Right lobe of liver (tissue), 6 donors: ENCODE measurements at regions not wholly inside any gene's neighbourhood (a gene's known extent, or its start where the extent isn't known, plus 50 kb on each side); places are given as distances from the start of the nearest gene placed in this dataset.

Source experiments
- ATAC-seq, 4 donors: fragments of 200-7000 bp; cut with Tn5 transposase; one replicate each; pipeline ENCODE4 v1.9.1; 2020; ENCODE audit warnings: mild to moderate bottlenecking in 4 of 4, moderate library complexity in 4 of 4
- DNase-seq, 3 donors: peaks; one replicate each; pipeline ENCODE4 v3.0.0-alpha.2; 2020
- H3K27ac ChIP-seq, 3 donors: fragments of 200-600 bp; one replicate each; pipeline ENCODE4 v1.8.0; 2022
- H3K27me3 ChIP-seq, 2 donors: fragments of 200-600 bp; one replicate each; pipeline ENCODE4 v1.8.0; 2022
- H3K36me3 ChIP-seq, 4 donors: fragments of 200-600 bp; sonication (generic) in 1 of 4; one replicate each; pipeline versions ENCODE4 v1.5.1 to v1.8.0; 2017 to 2022; ENCODE audit warnings: control low read depth in 1 of 4
- H3K4me1 ChIP-seq, 4 donors: fragments of 200-600 bp; sonication (generic) in 1 of 4; one replicate each; pipeline versions ENCODE4 v1.5.1 to v1.8.0; 2017 to 2022; ENCODE audit warnings: control low read depth in 1 of 4
- H3K4me3 ChIP-seq, 3 donors: fragments of 200-600 bp; one replicate each; pipeline ENCODE4 v1.8.0; 2022
- H3K9me3 ChIP-seq, 4 donors: fragments of 200-600 bp; sonication (generic) in 1 of 4; one replicate each; pipeline versions ENCODE4 v1.5.1 to v1.8.0; 2017 to 2022; ENCODE audit warnings: control low read depth in 1 of 4
- POLR2A ChIP-seq: fragments of 450-650 bp; IDR thresholded peaks from one replicate; pipeline ENCODE4 v1.6.1; 2017; ENCODE audit warnings: antibody characterized with exemption, mild to moderate bottlenecking
- WGBS: methylation state at CpG from one replicate; pipeline ENCODE4 v1.1.6; 2018; ENCODE audit warnings: low coverage, low lambda C conversion rate; ENCODE audit not compliant: insufficient coverage; ENCODE audit errors: missing lambda C conversion rate; 5-methylcytosine and 5-hydroxymethylcytosine counted together
- intact Hi-C, 2 donors: fragments of 100-400 bp; cut with DNase I; formaldehyde crosslinking; loops; one replicate each; pipeline versions ENCODE4 v1.11.2 to v1.14.1; 2022
- TF ChIP-seq, protein P1 (sequence below), 4 donors: fragments of 200-600 bp in 3 of 4; fragments of 450-650 bp in 1 of 4; IDR thresholded peaks; one replicate each; pipeline versions ENCODE4 v1.5.1 to v1.8.0; 2016 to 2022; ENCODE audit warnings: antibody characterized with exemption in 4 of 4, mild to moderate bottlenecking in 2 of 4
- donor health status: DM: no; HTN: yes; CAD: no.
- donor health status: DM: no; HTN: no; CAD: no.
- donor health status: DM: no; HTN: no; CAD: no.
- donor health status: DM: no; HTN: yes; CAD: no.
- donor health status: DM: no; HTN: yes; CAD: no.

GRCh38 chr3:34178415-34178814 lies 380.0 kb downstream of the PDCD6IP start:
- Histone ChIP-seq H3K27me3 (no peaks in the 10 kb centered on the region), H3K4me1 (no peaks in the 10 kb centered on the region), H3K9me3 (no peaks in the 10 kb centered on the region), H3K36me3 (no peaks in the 10 kb centered on the region), H3K4me3 (no peak overlapping the region), H3K27ac (no peak overlapping the region)
- TF ChIP-seq, protein P1, sequence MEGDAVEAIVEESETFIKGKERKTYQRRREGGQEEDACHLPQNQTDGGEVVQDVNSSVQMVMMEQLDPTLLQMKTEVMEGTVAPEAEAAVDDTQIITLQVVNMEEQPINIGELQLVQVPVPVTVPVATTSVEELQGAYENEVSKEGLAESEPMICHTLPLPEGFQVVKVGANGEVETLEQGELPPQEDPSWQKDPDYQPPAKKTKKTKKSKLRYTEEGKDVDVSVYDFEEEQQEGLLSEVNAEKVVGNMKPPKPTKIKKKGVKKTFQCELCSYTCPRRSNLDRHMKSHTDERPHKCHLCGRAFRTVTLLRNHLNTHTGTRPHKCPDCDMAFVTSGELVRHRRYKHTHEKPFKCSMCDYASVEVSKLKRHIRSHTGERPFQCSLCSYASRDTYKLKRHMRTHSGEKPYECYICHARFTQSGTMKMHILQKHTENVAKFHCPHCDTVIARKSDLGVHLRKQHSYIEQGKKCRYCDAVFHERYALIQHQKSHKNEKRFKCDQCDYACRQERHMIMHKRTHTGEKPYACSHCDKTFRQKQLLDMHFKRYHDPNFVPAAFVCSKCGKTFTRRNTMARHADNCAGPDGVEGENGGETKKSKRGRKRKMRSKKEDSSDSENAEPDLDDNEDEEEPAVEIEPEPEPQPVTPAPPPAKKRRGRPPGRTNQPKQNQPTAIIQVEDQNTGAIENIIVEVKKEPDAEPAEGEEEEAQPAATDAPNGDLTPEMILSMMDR (IDR thresholded peaks at IDR 0.05), result no peak
- no peak for TF ChIP-seq POLR2A
- no peak for ATAC-seq
- 50% methylated on average over 2 of the region's 2 CpGs for WGBS
- DNase-seq, result no peak
- intact Hi-C loops, result no loop called here

DNA sequence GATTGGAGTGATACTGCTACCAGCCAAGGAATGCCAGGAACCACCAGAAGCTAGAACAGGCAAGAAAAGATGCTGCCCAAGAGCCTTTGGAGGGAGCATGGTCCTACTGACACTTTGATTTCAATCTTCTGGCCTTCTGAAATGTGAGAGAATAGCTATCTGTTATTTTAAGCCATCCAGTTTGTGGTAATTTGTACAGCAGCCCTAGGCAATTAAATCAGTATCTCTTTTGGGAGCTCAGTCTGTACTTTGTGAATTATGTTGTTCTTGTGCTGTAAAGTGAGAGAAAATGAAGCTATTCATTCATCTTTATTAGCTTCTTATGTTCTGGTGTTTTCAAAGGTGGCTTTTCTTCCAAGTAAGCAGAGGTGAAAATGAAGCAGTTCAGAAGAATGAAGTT lies 381.3 kb downstream of the PDCD6IP start:
- intact Hi-C loops, result no loop called here

GRCh38 chr3:34180532-34180931 lies 382.1 kb downstream of the PDCD6IP start:
- H3K4me3 ChIP-seq, result no peak overlapping the region
- H3K4me1 ChIP-seq, result no peaks in the 10 kb centered on the region
- H3K27ac ChIP-seq, result no peak overlapping the region
- H3K9me3 ChIP-seq, result no peaks in the 10 kb centered on the region
- ATAC-seq (no peak), DNase-seq (no peak)
- TF ChIP-seq POLR2A, result no peak
- TF ChIP-seq, protein P1 (IDR thresholded peaks at IDR 0.05), result no peak
- WGBS, result 40% methylated on average over 2 of the region's 2 CpGs
- H3K36me3 ChIP-seq, result no peaks in the 10 kb centered on the region
- no peaks in the 10 kb centered on the region for H3K27me3 ChIP-seq
- intact Hi-C loops, result no loop called here

More for the DNA sequence above, 381.3 kb downstream of the PDCD6IP start:
- no peak for TF ChIP-seq POLR2A
- TF ChIP-seq, protein P1 (IDR thresholded peaks at IDR 0.05), result no peak
- ATAC-seq (no peak), DNase-seq (no peak)
- no peak overlapping the region for H3K27ac ChIP-seq
- H3K4me3 ChIP-seq, result no peak overlapping the region
- no peaks in the 10 kb centered on the region for H3K36me3 ChIP-seq
- no peaks in the 10 kb centered on the region for H3K27me3 ChIP-seq
- no peaks in the 10 kb centered on the region for H3K4me1 ChIP-seq
- no peaks in the 10 kb centered on the region for H3K9me3 ChIP-seq

GRCh38 chr3:34183114-34183513 lies 384.7 kb downstream of the PDCD6IP start:
- DNase-seq (no peak), ATAC-seq (no peak)
- Histone ChIP-seq H3K9me3 (no peaks in the 10 kb centered on the region), H3K27me3 (no peaks in the 10 kb centered on the region), H3K4me1 (no peaks in the 10 kb centered on the region), H3K36me3 (no peaks in the 10 kb centered on the region), H3K27ac (no peak overlapping the region), H3K4me3 (no peak overlapping the region)
- 18% methylated on average over 2 of the region's 2 CpGs for WGBS
- intact Hi-C loops, result no loop called here
- TF ChIP-seq POLR2A, result no peak
- TF ChIP-seq, protein P1 (IDR thresholded peaks at IDR 0.05), result no peak
